ENCODE measurements at regions not wholly inside any gene's neighbourhood (a gene's known extent, or its start where the extent isn't known, plus 50 kb on each side); places are given as distances from the start of the nearest gene placed in this dataset.

DNA sequence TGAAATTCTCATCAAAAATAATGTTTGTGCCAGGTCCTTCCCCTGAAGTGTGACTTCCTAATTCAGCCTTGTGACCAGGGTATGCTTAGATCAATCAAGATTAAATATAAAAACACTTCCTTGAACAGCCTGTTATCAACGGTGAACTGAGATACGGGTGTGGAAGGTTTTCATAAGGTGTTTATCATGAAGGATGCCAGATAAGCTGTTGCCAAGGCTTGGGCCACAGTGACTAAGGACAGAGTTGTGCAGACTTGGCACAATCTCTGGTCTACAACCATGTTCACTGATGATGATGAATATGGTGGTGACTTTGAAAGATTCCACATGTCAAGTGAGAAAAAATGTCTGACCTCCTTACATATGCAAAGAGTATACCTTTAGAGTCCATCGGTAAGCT, 51.3 kb upstream of the LIN7A start:
- Histone ChIP-seq H2AK5ac (ENCODE audit: low read depth, low read length) (no peak overlapping the region), H4K91ac (ENCODE audit: low read depth, low read length, poor library complexity) (no peak overlapping the region), H2AFZ (ENCODE audit: low read length) (peak overlapping the region; percentile 57), H3K36me3 (replicated peaks in 1 of 2; ENCODE audit: control insufficient read depth in 2 of 2, insufficient read depth in 2 of 2, low read length in 2 of 2) (no peaks in the 10 kb centered on the region), H3K9me3 (replicated peaks in 1 of 2; ENCODE audit: control insufficient read depth in 2 of 2, insufficient read depth in 1 of 2, low read depth in 1 of 2, low read length in 2 of 2) (no peaks in the 10 kb centered on the region), H3K14ac (ENCODE audit: low read length) (no peak overlapping the region), H3K9ac (ENCODE audit: low read depth, low read length, poor library complexity) (no peak overlapping the region), H3K4ac (ENCODE audit: low read length) (no peak overlapping the region), H3K23ac (ENCODE audit: low read depth, low read length, poor library complexity) (no peak overlapping the region), H2BK120ac (ENCODE audit: low read depth, low read length) (no peak overlapping the region), H3K4me1 (ENCODE audit: control insufficient read depth in 2 of 2, insufficient read depth in 1 of 2, low read depth in 1 of 2, low read length in 2 of 2) (no peaks in the 10 kb centered on the region), H2BK12ac (ENCODE audit: low read length) (no peak overlapping the region), H4K8ac (ENCODE audit: low read depth, low read length) (no peak overlapping the region), H2BK15ac (ENCODE audit: low read length) (no peak overlapping the region), H3K27me3 (ENCODE audit: control insufficient read depth in 3 of 3, insufficient read depth in 3 of 3, low read depth in 1 of 3, low read length in 3 of 3) (no peaks in the 10 kb centered on the region), H3K4me3 (ENCODE audit: low read length in 2 of 2) (no peak overlapping the region), H3K4me2 (ENCODE audit: insufficient read depth, low read length, poor library complexity, severe bottlenecking) (no peak overlapping the region), H2BK5ac (ENCODE audit: low read length) (no peak overlapping the region), H3K79me1 (ENCODE audit: low read depth, low read length) (no peaks in the 10 kb centered on the region), H3K18ac (ENCODE audit: low read length) (no peak overlapping the region), H3K27ac (replicated peaks; ENCODE audit: low read length) (no peak overlapping the region)
- DNase-seq (ENCODE audit: low spot score), result no peak
- WGBS, 2 donors (ENCODE audit: extremely low coverage in 2 of 2, insufficient read length in 2 of 2, insufficient replicate concordance in 1 of 2), result no CpG with 5 or more reads among the region's 3 CpGs
